Thoracic aorta (tissue), 2 donors: ENCODE measurements at regions not wholly inside any gene's neighbourhood (a gene's known extent, or its start where the extent isn't known, plus 50 kb on each side); places are given as distances from the start of the nearest gene placed in this dataset.

Experiments
- ATAC-seq: fragments of 150-250 bp; one replicate; pipeline ENCODE4 v1.8.0; 2017; ENCODE audit warnings: low read depth; ENCODE audit not compliant: insufficient number of reproducible peaks, low FRiP score
- DNase-seq: peaks from one replicate; pipeline ENCODE4 v3.0.0-alpha.2; 2020; ENCODE audit warnings: low spot score
- H3K27ac ChIP-seq, 2 donors: fragments of 200-600 bp; sonication (generic); 1 replicate in 1 of 2; 2 replicates in 1 of 2; pipeline ENCODE4 v1.5.1; 2016; ENCODE audit warnings: mild to moderate bottlenecking in 2 of 2, moderate library complexity in 2 of 2
- H3K27me3 ChIP-seq: fragments of 200-600 bp; sonication (generic); replicated peaks from 2 replicates; pipeline ENCODE4 v1.6.0; 2016; ENCODE audit warnings: mild to moderate bottlenecking; ENCODE audit not compliant: insufficient read depth
- H3K36me3 ChIP-seq: fragments of 200-600 bp; sonication (generic); one replicate; pipeline ENCODE4 v1.5.1; 2016
- H3K4me1 ChIP-seq, 2 donors: fragments of 200-600 bp; sonication (generic); 1 replicate in 1 of 2; 2 replicates in 1 of 2; pipeline versions ENCODE4 v1.5.1 to v1.6.0; 2016; ENCODE audit warnings: low read depth in 2 of 2, mild to moderate bottlenecking in 1 of 2; ENCODE audit not compliant: control insufficient read depth in 1 of 2
- H3K4me3 ChIP-seq: fragments of 200-600 bp; sonication (generic); 2 replicates; pipeline ENCODE4 v1.5.1; 2016; ENCODE audit warnings: mild to moderate bottlenecking
- H3K9me3 ChIP-seq: fragments of 200-600 bp; sonication (generic); 2 replicates; pipeline ENCODE4 v1.5.1; 2016
- TF ChIP-seq, protein P1 (sequence below): fragments of 200-600 bp; sonication (generic); IDR thresholded peaks from one replicate; pipeline ENCODE4 v1.5.1; 2019; ENCODE audit warnings: antibody characterized with exemption

DNA sequence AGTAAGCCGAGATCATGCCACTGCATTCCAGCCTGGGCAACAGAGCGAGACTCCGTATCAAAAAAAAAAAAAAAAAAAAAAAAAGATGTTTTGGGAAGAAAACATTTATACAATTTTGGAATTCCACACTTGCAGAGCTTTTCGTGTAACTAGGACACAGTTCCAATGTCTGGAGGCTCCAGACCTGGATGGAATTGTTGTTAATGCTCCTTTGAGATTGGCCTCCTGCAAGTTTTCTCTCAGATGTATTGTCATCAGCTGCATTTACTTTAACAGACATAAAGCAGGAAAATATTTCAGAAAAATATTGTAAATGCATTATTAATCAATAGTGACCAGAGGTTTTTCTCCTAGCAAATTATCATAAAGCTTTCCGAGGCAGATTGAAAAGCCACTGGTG is 124.1 kb downstream of the RBM43 start:
- Histone ChIP-seq H3K4me1 (no peaks in the 10 kb centered on the region), H3K27me3 (no peaks in the 10 kb centered on the region), H3K27ac (no peak overlapping the region), H3K36me3 (no peaks in the 10 kb centered on the region), H3K9me3 (no peaks in the 10 kb centered on the region), H3K4me3 (no peak overlapping the region)
- ATAC-seq (no peak), DNase-seq (no peak)
- TF ChIP-seq, protein P1, sequence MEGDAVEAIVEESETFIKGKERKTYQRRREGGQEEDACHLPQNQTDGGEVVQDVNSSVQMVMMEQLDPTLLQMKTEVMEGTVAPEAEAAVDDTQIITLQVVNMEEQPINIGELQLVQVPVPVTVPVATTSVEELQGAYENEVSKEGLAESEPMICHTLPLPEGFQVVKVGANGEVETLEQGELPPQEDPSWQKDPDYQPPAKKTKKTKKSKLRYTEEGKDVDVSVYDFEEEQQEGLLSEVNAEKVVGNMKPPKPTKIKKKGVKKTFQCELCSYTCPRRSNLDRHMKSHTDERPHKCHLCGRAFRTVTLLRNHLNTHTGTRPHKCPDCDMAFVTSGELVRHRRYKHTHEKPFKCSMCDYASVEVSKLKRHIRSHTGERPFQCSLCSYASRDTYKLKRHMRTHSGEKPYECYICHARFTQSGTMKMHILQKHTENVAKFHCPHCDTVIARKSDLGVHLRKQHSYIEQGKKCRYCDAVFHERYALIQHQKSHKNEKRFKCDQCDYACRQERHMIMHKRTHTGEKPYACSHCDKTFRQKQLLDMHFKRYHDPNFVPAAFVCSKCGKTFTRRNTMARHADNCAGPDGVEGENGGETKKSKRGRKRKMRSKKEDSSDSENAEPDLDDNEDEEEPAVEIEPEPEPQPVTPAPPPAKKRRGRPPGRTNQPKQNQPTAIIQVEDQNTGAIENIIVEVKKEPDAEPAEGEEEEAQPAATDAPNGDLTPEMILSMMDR, result no peak

- Histone ChIP-seq H3K27me3 (no peaks in the 10 kb centered on the region), H3K4me1 (no peaks in the 10 kb centered on the region), H3K36me3 (no peaks in the 10 kb centered on the region), H3K4me3 (no peak overlapping the region), H3K9me3 (no peaks in the 10 kb centered on the region), H3K27ac (no peak overlapping the region)
- TF ChIP-seq, protein P1, result no peak
- ATAC-seq, result no peak
- no peak for DNase-seq
Measured at GRCh38 chr2:151120011-151120410, 141.7 kb downstream of the RBM43 start.

DNA sequence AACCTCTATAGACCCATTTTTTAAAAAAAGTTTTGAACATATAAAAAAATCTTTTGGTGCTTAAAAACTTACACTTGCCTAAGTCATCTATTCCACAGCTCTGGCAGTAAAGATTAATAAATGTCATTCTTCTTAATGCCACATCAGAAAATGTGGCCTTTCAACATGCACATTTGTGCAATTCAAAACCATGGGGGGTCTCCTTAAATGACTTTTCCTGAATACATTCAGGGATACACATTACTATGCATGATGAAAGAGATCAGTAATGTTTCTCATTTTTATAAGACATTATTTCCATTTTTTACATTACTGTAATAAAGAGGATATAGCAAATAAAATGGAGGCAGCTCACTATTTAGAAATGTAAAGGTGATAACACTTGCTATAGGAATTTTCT is 142.3 kb downstream of the RBM43 start:
- H3K9me3 ChIP-seq, result no peaks in the 10 kb centered on the region

GRCh38 chr2:151118269-151118668 is 143.4 kb downstream of the RBM43 start:
- Histone ChIP-seq H3K4me1 (no peaks in the 10 kb centered on the region), H3K9me3 (no peaks in the 10 kb centered on the region), H3K27ac (no peak overlapping the region), H3K4me3 (no peak overlapping the region), H3K36me3 (no peaks in the 10 kb centered on the region), H3K27me3 (no peaks in the 10 kb centered on the region)
- TF ChIP-seq, protein P1, result no peak
- DNase-seq, result no peak
- ATAC-seq, result no peak

More for the DNA sequence above, 142.3 kb downstream of the RBM43 start:
- no peaks in the 10 kb centered on the region for H3K36me3 ChIP-seq
- TF ChIP-seq, protein P1, result no peak
- no peaks in the 10 kb centered on the region for H3K27me3 ChIP-seq
- ATAC-seq, result no peak
- no peak overlapping the region for H3K4me3 ChIP-seq
- H3K27ac ChIP-seq, result no peak overlapping the region
- H3K4me1 ChIP-seq, result no peaks in the 10 kb centered on the region
- DNase-seq, result no peak

- DNase-seq, result no peak
- H3K4me3 ChIP-seq, result no peak overlapping the region
- H3K27me3 ChIP-seq, result no peaks in the 10 kb centered on the region
- H3K4me1 ChIP-seq, result no peaks in the 10 kb centered on the region
- H3K36me3 ChIP-seq, result no peaks in the 10 kb centered on the region
- no peak for ATAC-seq
- no peak overlapping the region for H3K27ac ChIP-seq
- no peaks in the 10 kb centered on the region for H3K9me3 ChIP-seq
- TF ChIP-seq, protein P1, result no peak
Measured at GRCh38 chr2:151114874-151115273, 146.8 kb downstream of the RBM43 start.
